RWPE1 (cell line): ENCODE measurements at regions not wholly inside any gene's neighbourhood (a gene's known extent, or its start where the extent isn't known, plus 50 kb on each side); places are given as distances from the start of the nearest gene placed in this dataset.

Experiments used
- CTCF ChIA-PET: fragments of 350-600 bp; sonication (Branson Sonifier 250); formaldehyde crosslinking; extraction: SDS; loops from one replicate; lab custom pipeline; 2021; lab: Yijun Ruan, JAX
- POLR2A ChIA-PET: fragments of 400-600 bp; formaldehyde crosslinking; extraction: SDS; loops from one replicate; lab custom pipeline; 2020; ENCODE audit warnings: antibody characterized with exemption; ENCODE audit not compliant: low non-redundant PET; lab: Yijun Ruan, JAX
- DNase-seq: peaks from one replicate; pipeline ENCODE4 v3.0.0; 2012; ENCODE audit warnings: low spot score
- H3K27ac ChIP-seq: fragments of 450-650 bp; 2 replicates; pipeline ENCODE4 v1.5.1; 2017
- CTCF ChIP-seq: fragments of 450-650 bp; conservative IDR thresholded peaks from 2 replicates; pipeline ENCODE4 v1.5.1; 2017; ENCODE audit warnings: low read depth, mild to moderate bottlenecking

GRCh38 chr16:54480429-54480828 lies 193.8 kb upstream of the IRX3 start:
- POLR2A ChIA-PET, result no interaction called here
- DNase-seq, result no peak
- TF ChIP-seq CTCF, result no peak
- H3K27ac ChIP-seq, result no peak overlapping the region
- CTCF ChIA-PET, result no interaction called here

- POLR2A ChIA-PET, result no interaction called here
- no peak overlapping the region for H3K27ac ChIP-seq
- TF ChIP-seq CTCF, result no peak
- DNase-seq, result no peak
- CTCF ChIA-PET, result no interaction called here
These were observed 193.0 kb upstream of the IRX3 start for GRCh38 chr16:54479546-54479945.

GRCh38 chr16:54477714-54478113 lies 191.1 kb upstream of the IRX3 start:
- TF ChIP-seq CTCF, result no peak
- ChIA-PET CTCF (no interaction called here), POLR2A (no interaction called here)
- H3K27ac ChIP-seq, result no peak overlapping the region
- no peak for DNase-seq

GRCh38 chr16:54475019-54475601 lies 188.5 kb upstream of the IRX3 start:
- no peak for DNase-seq
- ChIA-PET POLR2A (no interaction called here), CTCF (interaction anchor here (1.1 kb wide), 1 partner anchor 21 kb away, joined by 4 read pairs; no protein-coding TSS in a partner anchor)
- no peak for TF ChIP-seq CTCF
- no peak overlapping the region for H3K27ac ChIP-seq

- POLR2A ChIA-PET, result no interaction called here
- DNase-seq, result no peak
- CTCF ChIA-PET, result no interaction called here
- TF ChIP-seq CTCF, result no peak
- no peak overlapping the region for H3K27ac ChIP-seq
These were observed 186.8 kb upstream of the IRX3 start for GRCh38 chr16:54473226-54473993.

- TF ChIP-seq CTCF, result no peak
- no peak for DNase-seq
- ChIA-PET POLR2A (no interaction called here), CTCF (no interaction called here)
- H3K27ac ChIP-seq, result no peak overlapping the region
These were observed 180.8 kb upstream of the IRX3 start for GRCh38 chr16:54467398-54467797.
